ENCODE measurements at regions not wholly inside any gene's neighbourhood (a gene's known extent, or its start where the extent isn't known, plus 50 kb on each side); places are given as distances from the start of the nearest gene placed in this dataset.
"Not testable (repeated sequence)": the region's sequence is repeated elsewhere in the genome, so short reads cannot be mapped to it uniquely, and the experiment has no call there.

DNA sequence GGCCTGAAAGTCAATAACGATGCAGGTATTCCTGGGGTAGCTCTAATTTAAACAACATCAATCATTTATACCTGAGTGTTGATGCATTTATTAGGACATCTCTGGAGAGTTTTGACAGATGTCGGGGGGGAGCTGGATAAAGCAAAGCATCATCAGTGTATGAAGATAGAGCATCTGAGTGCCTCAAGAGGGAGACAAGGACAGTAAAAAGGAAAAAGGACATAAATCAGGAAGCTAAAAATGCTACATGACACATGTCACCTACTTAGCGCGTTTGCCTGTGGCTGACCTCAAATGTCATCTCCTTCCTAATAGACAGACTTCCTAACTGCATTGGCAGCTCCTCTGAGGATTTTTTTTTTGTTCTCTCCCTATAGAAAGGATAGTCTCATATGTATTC is 259.5 kb upstream of the PKP2 start:
- DNase-seq (ENCODE audit: low read depth), result no peak
- H3K4me3 ChIP-seq (ENCODE audit: low read length), result no peak overlapping the region
- TF ChIP-seq CTCF (IDR thresholded peaks at IDR 0.05; ENCODE audit: insufficient read depth, low read depth, low read length, missing control alignments), result no peak

DNA sequence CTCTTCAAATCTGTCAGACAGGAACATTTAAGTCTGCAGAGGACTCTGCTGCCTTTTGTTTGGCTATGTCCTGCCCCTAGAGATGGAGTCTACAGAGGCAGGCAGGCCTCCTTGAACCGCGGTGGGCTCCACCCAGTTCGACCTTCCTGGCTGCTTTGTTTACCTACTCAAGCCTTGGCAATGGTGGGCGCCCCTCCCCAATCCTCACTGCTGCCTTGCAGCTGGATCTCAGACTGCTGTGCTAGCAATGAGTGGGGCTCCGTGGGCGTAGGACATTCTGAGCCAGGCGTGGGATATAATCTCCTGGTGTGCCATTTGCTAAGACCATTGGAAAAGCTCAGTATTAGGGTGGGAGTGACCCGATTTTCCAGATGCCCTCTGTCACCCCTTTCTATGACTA is 250.7 kb upstream of the PKP2 start:
- H3K4me3 ChIP-seq (ENCODE audit: low read length); DNase-seq (ENCODE audit: low read depth): not testable (repeated sequence)

- H3K4me3 ChIP-seq (ENCODE audit: low read length), result no peak overlapping the region
- TF ChIP-seq CTCF (IDR thresholded peaks at IDR 0.05; ENCODE audit: insufficient read depth, low read depth, low read length, missing control alignments), result no peak
Observed at GRCh38 chr12:33129500-33129899, 232.9 kb upstream of the PKP2 start.

DNA sequence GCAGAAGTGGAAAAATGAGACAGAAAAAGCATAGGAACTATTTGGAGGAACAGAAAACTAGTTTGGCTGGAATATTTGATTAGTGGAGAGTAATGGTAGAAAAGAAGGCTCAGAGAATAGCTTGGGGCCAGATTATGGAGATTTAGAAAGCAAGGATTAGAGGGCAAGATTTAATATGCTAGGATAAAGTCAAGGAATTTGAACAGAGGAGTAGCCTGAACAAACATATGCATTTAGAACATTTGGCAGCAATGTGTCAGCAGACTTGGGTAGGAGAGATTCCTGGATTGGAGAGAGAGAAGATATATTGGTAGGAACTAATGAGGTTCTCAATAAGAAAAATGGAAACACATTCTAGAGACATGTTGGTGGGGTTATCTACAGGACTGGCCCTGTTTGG is 229.2 kb upstream of the PKP2 start:
- no peak for DNase-seq (ENCODE audit: low read depth)
- no peak overlapping the region for H3K4me3 ChIP-seq (ENCODE audit: low read length)
- TF ChIP-seq CTCF (IDR thresholded peaks at IDR 0.05; ENCODE audit: insufficient read depth, low read depth, low read length, missing control alignments), result no peak

More at GRCh38 chr12:33129500-33129899, 232.9 kb upstream of the PKP2 start:
- peak; percentile 16 for DNase-seq (ENCODE audit: low read depth)

DNA sequence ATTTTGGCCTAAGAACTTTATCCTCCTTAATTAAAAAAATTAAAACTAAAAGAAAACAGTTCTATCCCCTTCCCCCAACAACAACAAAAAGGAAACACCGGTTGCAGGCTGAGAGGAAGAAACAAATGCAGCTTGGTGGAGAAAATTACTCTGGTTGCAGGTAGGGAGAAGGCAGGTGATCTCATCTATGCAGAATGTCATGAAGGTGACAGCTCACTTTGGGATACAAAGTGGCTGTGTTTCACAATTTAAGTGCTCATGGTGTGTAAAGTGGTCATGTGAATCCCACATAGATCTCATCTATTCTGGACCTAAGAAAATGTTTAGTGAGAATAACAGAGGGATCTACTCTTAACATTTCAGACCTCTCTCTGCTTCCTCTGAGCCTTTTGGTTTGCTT is 219.7 kb upstream of the PKP2 start:
- peak; percentile 72 for DNase-seq (ENCODE audit: low read depth)

GRCh38 chr12:33115716-33116115 is 219.1 kb upstream of the PKP2 start:
- no peak for TF ChIP-seq CTCF (IDR thresholded peaks at IDR 0.05; ENCODE audit: insufficient read depth, low read depth, low read length, missing control alignments)
- peak; percentile 40 for DNase-seq (ENCODE audit: low read depth)
- no peak overlapping the region for H3K4me3 ChIP-seq (ENCODE audit: low read length)

More for the DNA sequence above, 219.7 kb upstream of the PKP2 start:
- TF ChIP-seq CTCF (IDR thresholded peaks at IDR 0.05; ENCODE audit: insufficient read depth, low read depth, low read length, missing control alignments), result no peak
- no peak overlapping the region for H3K4me3 ChIP-seq (ENCODE audit: low read length)

DNA sequence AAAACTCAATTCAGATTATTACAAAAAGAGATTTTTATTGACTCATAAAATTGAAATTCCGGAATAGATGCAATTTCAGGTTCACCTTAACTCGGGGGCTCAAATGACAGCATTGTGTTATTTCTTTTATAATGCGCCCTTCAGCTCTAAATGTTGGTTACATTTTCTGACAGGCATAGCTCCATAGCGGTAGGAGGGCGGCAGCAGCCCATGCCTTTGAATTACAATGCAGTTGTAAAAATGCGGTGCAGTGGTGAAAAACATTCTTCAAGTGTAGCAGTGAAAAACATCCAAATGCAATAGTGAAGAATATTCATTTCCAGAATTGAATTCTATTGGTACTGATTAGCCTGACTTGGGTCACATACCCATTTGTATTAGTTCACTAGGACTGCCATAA is 215.3 kb upstream of the PKP2 start:
- H3K4me3 ChIP-seq (ENCODE audit: low read length), result no peak overlapping the region
- TF ChIP-seq CTCF (IDR thresholded peaks at IDR 0.05; ENCODE audit: insufficient read depth, low read depth, low read length, missing control alignments), result no peak
- no peak for DNase-seq (ENCODE audit: low read depth)

- H3K4me3 ChIP-seq (ENCODE audit: low read length); DNase-seq (ENCODE audit: low read depth): not testable (repeated sequence)
Observed at GRCh38 chr12:33107827-33108226, 211.2 kb upstream of the PKP2 start.

Data from epithelial cell of esophagus (primary cell).